GM19324 (cell line): ENCODE measurements at regions not wholly inside any gene's neighbourhood (a gene's known extent, or its start where the extent isn't known, plus 50 kb on each side); places are given as distances from the start of the nearest gene placed in this dataset.

ENCODE experiments used
- ATAC-seq: cut with Tn5 transposase; IDR thresholded peaks from one replicate; pipeline ENCODE4 v1.9.1; 2021; ENCODE audit warnings: mild to moderate bottlenecking, moderate library complexity; ENCODE audit not compliant: unreplicated experiment, low FRiP score

GRCh38 chr15:99921101-99921500 lies 187.9 kb upstream of the LYSMD4 start:
- ATAC-seq, result no peak

DNA sequence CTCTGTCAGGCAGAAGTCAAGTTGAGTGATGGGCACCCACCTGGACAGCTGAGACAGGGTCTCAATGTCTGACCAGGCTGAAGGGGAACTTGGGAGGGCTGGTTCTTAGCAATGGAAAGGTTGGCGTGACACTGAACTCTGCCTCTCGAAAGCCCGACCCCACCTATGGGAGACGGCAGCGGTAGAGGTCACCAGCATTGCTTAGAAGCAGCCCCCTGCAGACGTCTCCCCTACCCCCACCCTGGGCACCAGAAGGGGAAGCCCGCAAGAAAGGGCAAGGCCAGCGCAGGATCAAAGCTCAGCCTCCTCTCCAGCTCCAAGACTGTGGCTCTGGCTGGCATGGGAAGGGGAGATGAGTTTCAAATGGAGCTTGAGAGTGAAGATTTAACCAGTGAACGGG lies 184.8 kb upstream of the LYSMD4 start:
- ATAC-seq, result no peak

DNA sequence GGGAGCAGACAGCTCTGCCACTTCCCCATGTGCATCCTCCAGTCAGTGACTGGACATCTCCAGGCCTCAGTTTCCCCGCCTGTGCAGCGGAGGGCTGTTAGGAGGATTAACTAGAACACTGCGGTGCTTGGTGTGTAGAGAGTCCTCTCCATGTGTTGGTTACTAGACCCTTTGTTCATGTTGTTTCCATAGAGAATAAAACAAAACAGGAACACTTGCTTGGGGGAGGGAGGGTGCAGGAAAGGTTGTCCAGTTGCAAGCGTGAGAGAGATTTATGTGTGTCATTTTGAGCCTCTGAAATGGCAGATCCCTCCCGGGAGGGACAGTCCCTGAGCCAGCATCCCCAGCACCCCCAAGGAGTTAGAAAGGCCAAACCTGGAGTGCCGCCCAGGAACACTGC lies 184.0 kb upstream of the LYSMD4 start:
- no peak for ATAC-seq

- no peak for ATAC-seq
Observed at GRCh38 chr15:99916668-99917223, 183.5 kb upstream of the LYSMD4 start.

- no peak for ATAC-seq
Observed at GRCh38 chr15:99914723-99915122, 181.5 kb upstream of the LYSMD4 start.

GRCh38 chr15:99911816-99912215 lies 178.6 kb upstream of the LYSMD4 start:
- no peak for ATAC-seq

- ATAC-seq, result no peak
Observed at GRCh38 chr15:99909592-99910295, 176.5 kb upstream of the LYSMD4 start.

- ATAC-seq, result no peak
Observed at GRCh38 chr15:99907698-99908097, 174.5 kb upstream of the LYSMD4 start.

- ATAC-seq, result no peak
Observed at GRCh38 chr15:99906793-99907192, 173.6 kb upstream of the LYSMD4 start.

DNA sequence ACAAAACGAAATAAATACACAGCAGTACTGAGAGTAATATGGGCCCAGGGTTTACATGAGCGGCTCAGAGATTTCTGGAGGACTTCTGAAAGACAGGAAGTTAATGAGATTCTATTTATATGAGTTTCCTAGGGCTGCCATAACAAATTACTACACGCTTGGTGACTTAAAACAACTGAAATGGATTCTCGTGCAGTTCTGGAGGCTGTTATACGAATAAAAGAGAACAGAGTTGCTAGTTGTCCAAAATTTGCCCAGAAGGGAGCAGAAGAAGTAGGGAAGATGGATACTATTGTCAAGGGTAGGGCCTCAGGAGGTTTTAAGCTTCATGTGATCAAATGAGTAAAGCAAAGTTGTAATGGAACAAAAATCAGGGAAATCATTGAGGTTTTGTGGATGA lies 173.1 kb upstream of the LYSMD4 start:
- no peak for ATAC-seq

DNA sequence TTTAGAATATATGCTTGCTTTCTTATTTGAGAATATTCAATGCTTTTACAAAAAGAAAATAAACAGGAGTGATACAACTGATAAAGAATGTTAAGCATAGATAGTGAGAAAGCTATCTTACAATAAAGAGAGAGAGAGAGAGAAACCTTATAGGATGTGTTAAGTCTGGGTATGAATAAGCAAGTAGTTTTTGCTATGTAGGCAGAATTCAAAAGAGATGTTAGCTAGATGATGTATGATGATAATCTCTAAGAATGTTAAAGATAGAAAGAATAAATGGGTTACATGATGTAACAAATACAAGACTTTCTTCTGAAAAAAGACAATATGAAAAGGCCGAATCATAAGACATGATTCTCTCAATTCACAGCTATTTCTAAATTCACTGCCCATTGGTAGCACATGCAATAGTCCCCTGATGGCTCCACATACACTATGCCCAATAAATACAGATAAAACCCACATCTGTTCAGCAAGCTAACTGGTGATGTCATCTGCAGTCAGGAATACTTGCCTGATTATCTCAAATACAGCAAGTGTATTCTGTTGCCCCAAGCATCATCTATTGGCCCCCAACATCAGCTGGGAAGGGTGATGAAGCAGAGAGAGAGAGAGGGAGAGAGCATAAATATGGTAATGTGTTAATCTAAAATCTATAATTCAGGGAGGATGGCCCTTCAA lies 169.2 kb upstream of the LYSMD4 start:
- no peak for ATAC-seq

GRCh38 chr15:99895956-99896311 lies 162.7 kb upstream of the LYSMD4 start:
- ATAC-seq, result no peak

- peak; percentile 55 for ATAC-seq
Observed at GRCh38 chr15:99895189-99895955, 162.1 kb upstream of the LYSMD4 start.

- ATAC-seq, result no peak
Observed at GRCh38 chr15:99878835-99879234, 145.6 kb upstream of the LYSMD4 start.

GRCh38 chr15:99873451-99873850 lies 140.2 kb upstream of the LYSMD4 start:
- ATAC-seq, result no peak

GRCh38 chr15:99863550-99864198 lies 130.4 kb upstream of the LYSMD4 start:
- no peak for ATAC-seq

GRCh38 chr15:99857836-99858235 lies 124.6 kb upstream of the LYSMD4 start:
- ATAC-seq, result no peak

GRCh38 chr15:99850517-99850916 lies 117.3 kb upstream of the LYSMD4 start:
- no peak for ATAC-seq

- ATAC-seq, result no peak
Observed at GRCh38 chr15:99845009-99845408, 111.8 kb upstream of the LYSMD4 start.

DNA sequence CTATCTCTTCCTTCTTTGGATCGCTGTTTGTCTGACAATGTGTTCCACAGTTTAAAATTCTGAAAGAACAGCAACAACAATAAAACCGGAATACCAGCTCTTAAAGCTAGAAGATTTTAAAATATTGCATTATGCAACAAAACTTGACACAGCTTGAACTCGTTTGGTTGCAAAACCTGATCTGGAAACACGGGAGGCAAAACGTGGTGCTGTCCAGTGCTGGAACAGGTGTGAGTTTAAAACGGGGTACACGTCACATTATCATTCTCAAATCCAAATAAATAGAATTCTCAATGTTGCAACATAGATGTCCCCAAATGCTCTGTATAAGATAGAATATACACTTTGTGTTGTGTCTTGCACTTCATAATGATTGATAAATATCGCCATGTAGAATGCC lies 110.9 kb upstream of the LYSMD4 start:
- no peak for ATAC-seq

DNA sequence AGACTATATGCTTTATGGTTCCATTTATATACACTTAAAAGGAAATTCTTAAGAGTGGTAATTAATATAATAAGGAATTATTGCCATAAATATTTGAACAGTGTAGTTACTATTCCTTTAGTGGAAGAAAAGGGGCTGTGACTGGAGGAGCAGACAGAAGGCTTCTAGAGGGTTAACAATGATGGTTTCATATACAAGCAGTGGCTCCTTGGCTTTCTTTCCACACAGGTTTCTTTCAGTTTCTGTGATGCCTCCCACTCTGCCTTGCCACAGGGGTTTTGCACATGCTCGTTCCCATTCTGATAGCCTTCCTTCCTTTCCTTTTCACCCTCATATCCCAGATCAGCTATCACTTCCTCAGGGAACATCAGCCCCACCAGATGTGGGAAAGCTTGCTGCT lies 108.8 kb upstream of the LYSMD4 start:
- no peak for ATAC-seq
